SK-N-MC (cell line): ENCODE measurements at regions not wholly inside any gene's neighbourhood (a gene's known extent, or its start where the extent isn't known, plus 50 kb on each side); places are given as distances from the start of the nearest gene placed in this dataset.
A peak's percentile ranks its signal among the peaks of the same experiment; 100 is the strongest.

Source experiments
- DNase-seq: peaks from one replicate; pipeline ENCODE4 v3.0.0-alpha.2; 2011; ENCODE audit warnings: low read depth, low spot score
- H3K27ac ChIP-seq: fragments of 200-600 bp; sonication (generic); 2 replicates; pipeline ENCODE4 v1.5.1; 2016; ENCODE audit warnings: mixed run types
- H3K36me3 ChIP-seq: fragments of 200-600 bp; sonication (generic); 2 replicates; pipeline ENCODE4 v1.6.1; 2017; ENCODE audit warnings: antibody characterized with exemption, low read length, mixed read lengths; ENCODE audit not compliant: insufficient read depth
- H3K4me3 ChIP-seq: fragments of 200-600 bp; sonication (generic); 2 replicates; pipeline ENCODE4 v1.5.1; 2016
- H3K9ac ChIP-seq: fragments of 200-600 bp; sonication (generic); 2 replicates; pipeline ENCODE4 v1.8.0; 2017; ENCODE audit warnings: mixed run types, mixed read lengths; ENCODE audit not compliant: insufficient read length
- H3K9me3 ChIP-seq: fragments of 200-600 bp; sonication (generic); 2 replicates; pipeline ENCODE4 v1.6.1; 2017; ENCODE audit warnings: low read depth, mild to moderate bottlenecking, antibody characterized with exemption, low read length, moderate library complexity, mixed read lengths
- EZH2 ChIP-seq: fragments of 200-600 bp; sonication (generic); IDR thresholded peaks from one replicate; pipeline ENCODE4 v1.6.1; 2017; ENCODE audit warnings: antibody characterized with exemption
- FOXP2 ChIP-seq: optimal IDR thresholded peaks from 2 replicates; pipeline ENCODE3; 2011; ENCODE audit warnings: mild to moderate bottlenecking, moderate library complexity; ENCODE audit not compliant: insufficient read depth; ENCODE audit errors: extremely low read length, control extremely low read depth
- POLR2AphosphoS5 ChIP-seq: IDR thresholded peaks from 2 replicates; pipeline ENCODE4 v1.6.1; 2012; ENCODE audit warnings: mild to moderate bottlenecking, low read depth, low read length, borderline replicate concordance

- H3K36me3 ChIP-seq: no peaks in the 10 kb centered on the region
- no peak overlapping the region for H3K9ac ChIP-seq
- H3K27ac ChIP-seq: no peak overlapping the region
- TF ChIP-seq EZH2 (no peak), POLR2AphosphoS5 (no peak), FOXP2 (no peak)
- no peaks in the 10 kb centered on the region for H3K9me3 ChIP-seq
- H3K4me3 ChIP-seq: no peak overlapping the region
- DNase-seq: no peak
Measured at GRCh38 chr14:44300916-44301315, 206.2 kb downstream of the FSCB start.

DNA sequence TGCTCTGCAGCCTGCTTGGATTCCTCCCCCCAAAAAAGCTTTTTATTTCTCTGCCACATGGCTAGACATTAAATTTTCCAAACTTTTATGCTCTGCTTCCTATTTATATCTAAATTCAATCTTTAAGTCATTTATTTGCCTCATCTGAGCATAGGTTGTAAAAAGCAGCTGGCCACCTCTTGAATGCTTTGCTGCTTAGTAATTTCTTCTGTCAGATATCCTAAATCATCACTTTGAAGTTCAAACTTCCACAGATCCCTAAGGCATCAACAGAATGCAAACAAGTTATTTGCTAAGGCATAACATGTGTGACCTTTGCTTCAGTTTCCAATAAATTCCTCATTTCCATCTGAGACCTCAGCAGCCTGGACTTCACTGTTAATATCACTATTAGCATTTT is 209.6 kb downstream of the FSCB start:
- Histone ChIP-seq H3K4me3 (no peak overlapping the region), H3K9me3 (no peaks in the 10 kb centered on the region), H3K9ac (no peak overlapping the region), H3K36me3 (no peaks in the 10 kb centered on the region), H3K27ac (no peak overlapping the region)
- no peak for DNase-seq
- no peak for TF ChIP-seq POLR2AphosphoS5
- TF ChIP-seq FOXP2: no peak
- no peak for TF ChIP-seq EZH2

- no peak overlapping the region for H3K9ac ChIP-seq
- H3K27ac ChIP-seq: no peak overlapping the region
- DNase-seq: no peak
- no peak overlapping the region for H3K4me3 ChIP-seq
- no peaks in the 10 kb centered on the region for H3K9me3 ChIP-seq
- no peaks in the 10 kb centered on the region for H3K36me3 ChIP-seq
- no peak for TF ChIP-seq POLR2AphosphoS5
- TF ChIP-seq EZH2: no peak
- no peak for TF ChIP-seq FOXP2
Measured at GRCh38 chr14:44291366-44291915, 215.6 kb downstream of the FSCB start.

- Histone ChIP-seq H3K4me3 (no peak overlapping the region), H3K36me3 (no peaks in the 10 kb centered on the region), H3K27ac (no peak overlapping the region), H3K9ac (no peak overlapping the region), H3K9me3 (no peaks in the 10 kb centered on the region)
- no peak for DNase-seq
- TF ChIP-seq FOXP2 (no peak), POLR2AphosphoS5 (no peak), EZH2 (no peak)
Measured at GRCh38 chr14:44287858-44288257, 219.2 kb downstream of the FSCB start.

GRCh38 chr14:44286201-44286600 is 220.9 kb downstream of the FSCB start:
- TF ChIP-seq POLR2AphosphoS5: no peak
- no peak for TF ChIP-seq EZH2
- TF ChIP-seq FOXP2: no peak
- no peak for DNase-seq
- H3K27ac ChIP-seq: no peak overlapping the region
- no peak overlapping the region for H3K9ac ChIP-seq
- H3K36me3 ChIP-seq: no peaks in the 10 kb centered on the region
- no peak overlapping the region for H3K4me3 ChIP-seq
- no peaks in the 10 kb centered on the region for H3K9me3 ChIP-seq

DNA sequence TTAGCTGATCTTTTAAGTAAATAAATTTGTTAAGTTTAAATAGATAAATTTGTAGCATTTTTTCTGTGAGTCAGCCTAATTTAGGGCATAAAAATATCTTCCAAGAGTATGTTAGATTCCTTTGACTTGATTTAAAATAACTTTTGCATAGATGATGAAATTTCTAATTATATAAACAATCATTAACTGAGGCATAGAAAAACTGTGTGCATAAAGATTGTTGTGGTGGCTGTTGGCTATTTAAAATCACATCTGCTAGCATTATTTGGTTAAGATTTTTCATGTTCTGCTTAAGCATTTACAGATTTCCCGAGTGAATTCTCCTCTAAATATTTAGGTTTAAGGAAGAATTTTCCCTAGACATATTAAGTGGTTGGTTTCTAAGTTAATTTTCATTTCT is 223.2 kb downstream of the FSCB start:
- H3K9me3 ChIP-seq: no peaks in the 10 kb centered on the region
- no peak for DNase-seq
- no peaks in the 10 kb centered on the region for H3K36me3 ChIP-seq
- peak overlapping the region; percentile 56; the same call in 1 of the 2 replicates for H3K27ac ChIP-seq
- H3K4me3 ChIP-seq: peak overlapping the region; percentile 10; the same call in 1 of the 2 replicates
- TF ChIP-seq EZH2 (no peak), FOXP2 (no peak), POLR2AphosphoS5 (no peak)
- H3K9ac ChIP-seq: no peak overlapping the region

- TF ChIP-seq POLR2AphosphoS5: no peak
- no peak for TF ChIP-seq EZH2
- no peak for TF ChIP-seq FOXP2
- Histone ChIP-seq H3K36me3 (no peaks in the 10 kb centered on the region), H3K9ac (no peak overlapping the region), H3K27ac (no peak overlapping the region), H3K4me3 (no peak overlapping the region), H3K9me3 (no peaks in the 10 kb centered on the region)
- DNase-seq: no peak
Measured at GRCh38 chr14:44279357-44279756, 227.7 kb downstream of the FSCB start.

GRCh38 chr14:44271637-44272036 is 235.4 kb downstream of the FSCB start:
- TF ChIP-seq POLR2AphosphoS5 (no peak), FOXP2 (no peak), EZH2 (no peak)
- no peak for DNase-seq
- no peaks in the 10 kb centered on the region for H3K9me3 ChIP-seq
- H3K4me3 ChIP-seq: no peak overlapping the region
- H3K27ac ChIP-seq: no peak overlapping the region
- no peaks in the 10 kb centered on the region for H3K36me3 ChIP-seq
- H3K9ac ChIP-seq: no peak overlapping the region

GRCh38 chr14:44271006-44271405 is 236.1 kb downstream of the FSCB start:
- Histone ChIP-seq H3K9me3 (no peaks in the 10 kb centered on the region), H3K4me3 (no peak overlapping the region), H3K27ac (no peak overlapping the region), H3K36me3 (no peaks in the 10 kb centered on the region), H3K9ac (no peak overlapping the region)
- no peak for DNase-seq
- TF ChIP-seq EZH2 (no peak), POLR2AphosphoS5 (no peak), FOXP2 (no peak)
